BLaER1 treated with 17β-estradiol and CSF1 and Interleukin-3, amounts not matched to agents 10 nM and 100 nM (cell line): ENCODE measurements at regions not wholly inside any gene's neighbourhood (a gene's known extent, or its start where the extent isn't known, plus 50 kb on each side); places are given as distances from the start of the nearest gene placed in this dataset.

ENCODE experiments used
- H3K27ac ChIP-seq, 11 experiments: shearing (Covaris generic); formaldehyde crosslinking; 2 replicates each; pipeline ENCODE4 v1.8.1; 2022
- H3K27me3 ChIP-seq, 11 experiments: shearing (Covaris generic); formaldehyde crosslinking; 2 replicates each; pipeline ENCODE4 v1.8.1; 2022
- H3K36me3 ChIP-seq, 11 experiments: shearing (Covaris generic); formaldehyde crosslinking; 2 replicates each; pipeline ENCODE4 v1.8.1; 2022
- H3K4me1 ChIP-seq, 10 experiments: shearing (Covaris generic); formaldehyde crosslinking; 2 replicates each; pipeline ENCODE4 v1.8.1; 2022
- H3K4me2 ChIP-seq, 11 experiments: shearing (Covaris generic); formaldehyde crosslinking; 2 replicates each; pipeline ENCODE4 v1.8.1; 2022
- H3K4me3 ChIP-seq, 10 experiments: shearing (Covaris generic); formaldehyde crosslinking; 2 replicates each; pipeline ENCODE4 v1.8.1; 2022
- H3K9ac ChIP-seq, 11 experiments: shearing (Covaris generic); formaldehyde crosslinking; 2 replicates each; pipeline ENCODE4 v1.8.1; 2022
- H3K9me3 ChIP-seq, 11 experiments: shearing (Covaris generic); formaldehyde crosslinking; replicated peaks in 1 of 11; 2 replicates each; pipeline ENCODE4 v1.8.1; 2022
- H4K20me1 ChIP-seq, 11 experiments: shearing (Covaris generic); formaldehyde crosslinking; 2 replicates each; pipeline ENCODE4 v1.8.1; 2022
- Cebpa-rat ChIP-seq, 11 experiments: shearing (Covaris generic); IDR thresholded peaks; 2 replicates each; pipeline ENCODE4 v1.8.1; 2022

- no peak for TF ChIP-seq Cebpa-rat (IDR thresholded peaks at IDR 0.05)
- Histone ChIP-seq H3K36me3 (no peaks in the 10 kb centered on the region), H3K4me3 (no peak overlapping the region), H3K4me2 (no peak overlapping the region), H3K27me3 (no peaks in the 10 kb centered on the region), H4K20me1 (no peaks in the 10 kb centered on the region), H3K9me3 (peaks cover 0 to 9% (median 0%) of the 10 kb centered on the region in 11 experiments; a peak in 3 of 22 replicates), H3K27ac (no peak overlapping the region), H3K9ac (no peak overlapping the region), H3K4me1 (peaks cover 0 to 14% (median 2%) of the 10 kb centered on the region in 10 experiments; a peak in 5 of 20 replicates)
Observed at GRCh38 chr21:35344582-35344981, 295.5 kb upstream of the RUNX1 start.

DNA sequence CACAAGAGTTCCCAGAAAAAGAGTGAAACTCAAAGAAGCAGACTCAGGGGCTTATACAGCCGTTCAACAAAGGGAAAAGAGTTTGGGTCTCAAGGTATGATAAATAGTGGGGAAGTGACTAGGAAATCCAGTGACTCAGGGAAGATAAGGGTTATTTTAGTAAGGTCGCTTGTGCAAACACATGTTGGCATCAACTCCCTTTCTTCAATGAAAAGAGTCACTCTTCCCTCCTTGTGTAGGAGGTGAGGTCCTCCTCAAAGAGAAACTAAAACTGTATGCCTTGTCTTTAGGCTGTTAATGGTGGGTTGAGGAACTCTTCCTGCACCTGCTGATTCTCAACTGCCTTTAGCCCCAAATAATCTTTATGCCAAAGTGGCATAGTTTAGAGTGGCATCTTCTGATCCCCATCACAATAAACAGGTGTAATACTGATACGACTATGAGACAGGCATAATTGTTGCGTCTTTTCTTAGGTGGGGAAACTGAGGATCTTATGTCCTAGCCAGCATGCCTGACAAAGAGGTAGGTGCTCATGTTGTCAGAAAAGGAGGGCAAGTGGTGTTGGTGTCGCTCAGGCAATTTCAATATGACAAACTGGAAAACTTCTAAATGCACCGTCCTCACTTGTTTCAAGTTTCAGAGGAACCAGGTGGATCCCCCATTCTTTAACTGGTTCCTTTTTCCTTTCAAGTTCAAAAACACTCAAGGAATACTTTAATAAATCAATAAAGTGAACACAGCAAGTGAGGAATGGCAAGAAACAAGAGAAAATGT lies 294.1 kb upstream of the RUNX1 start:
- Histone ChIP-seq H3K27ac (no peak overlapping the region), H3K4me1 (peaks cover 0 to 14% (median 2%) of the 10 kb centered on the region in 10 experiments; a peak in 5 of 20 replicates), H3K4me3 (no peak overlapping the region), H3K9ac (no peak overlapping the region), H3K4me2 (peak overlapping the region in 2 of 11 experiments; percentile 3 to 25; a peak in 2 of 22 replicates), H4K20me1 (no peaks in the 10 kb centered on the region), H3K9me3 (peaks cover 0 to 16% (median 5%) of the 10 kb centered on the region in 11 experiments; a peak in 8 of 22 replicates), H3K36me3 (no peaks in the 10 kb centered on the region), H3K27me3 (no peaks in the 10 kb centered on the region)
- no peak for TF ChIP-seq Cebpa-rat (IDR thresholded peaks at IDR 0.05)

DNA sequence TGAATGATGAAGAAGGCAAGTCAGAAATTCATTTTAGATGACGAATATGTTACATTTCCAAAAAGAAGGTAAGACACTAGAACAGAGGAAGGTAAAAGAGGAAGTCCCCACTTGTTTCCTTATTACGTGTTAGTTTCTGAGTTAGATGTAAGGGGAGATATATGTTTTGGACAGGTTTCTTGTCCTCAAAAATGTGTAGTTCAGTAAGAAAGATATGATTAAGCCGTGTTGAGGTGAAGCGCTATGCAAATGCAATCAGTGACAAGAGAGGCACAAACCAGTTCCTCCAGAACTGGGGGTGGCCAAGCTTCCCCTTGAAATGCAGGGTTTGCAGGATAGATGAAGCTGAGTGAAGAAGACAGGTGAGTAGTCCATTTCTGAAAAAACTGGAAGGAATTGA lies 293.3 kb upstream of the RUNX1 start:
- Histone ChIP-seq H4K20me1 (no peaks in the 10 kb centered on the region), H3K4me3 (no peak overlapping the region), H3K4me2 (no peak overlapping the region), H3K9me3 (peaks cover 0 to 24% (median 5%) of the 10 kb centered on the region in 11 experiments; a peak in 12 of 22 replicates), H3K27ac (no peak overlapping the region), H3K27me3 (no peaks in the 10 kb centered on the region), H3K9ac (no peak overlapping the region), H3K36me3 (no peaks in the 10 kb centered on the region), H3K4me1 (peaks cover 0 to 14% (median 2%) of the 10 kb centered on the region in 10 experiments; a peak in 5 of 20 replicates)
- no peak for TF ChIP-seq Cebpa-rat (IDR thresholded peaks at IDR 0.05)

- H4K20me1 ChIP-seq: no peaks in the 10 kb centered on the region
- H3K36me3 ChIP-seq: no peaks in the 10 kb centered on the region
- H3K27me3 ChIP-seq: no peaks in the 10 kb centered on the region
- no peak overlapping the region for H3K4me2 ChIP-seq
- no peak overlapping the region for H3K9ac ChIP-seq
- H3K9me3 ChIP-seq: peaks cover 0 to 26% (median 14%) of the 10 kb centered on the region in 11 experiments; a peak in 15 of 22 replicates
- no peak for TF ChIP-seq Cebpa-rat (IDR thresholded peaks at IDR 0.05)
- no peak overlapping the region for H3K4me3 ChIP-seq
- peaks cover 0 to 14% (median 2%) of the 10 kb centered on the region in 10 experiments; a peak in 5 of 20 replicates for H3K4me1 ChIP-seq
- H3K27ac ChIP-seq: no peak overlapping the region
Observed at GRCh38 chr21:35340273-35340672, 291.2 kb upstream of the RUNX1 start.

DNA sequence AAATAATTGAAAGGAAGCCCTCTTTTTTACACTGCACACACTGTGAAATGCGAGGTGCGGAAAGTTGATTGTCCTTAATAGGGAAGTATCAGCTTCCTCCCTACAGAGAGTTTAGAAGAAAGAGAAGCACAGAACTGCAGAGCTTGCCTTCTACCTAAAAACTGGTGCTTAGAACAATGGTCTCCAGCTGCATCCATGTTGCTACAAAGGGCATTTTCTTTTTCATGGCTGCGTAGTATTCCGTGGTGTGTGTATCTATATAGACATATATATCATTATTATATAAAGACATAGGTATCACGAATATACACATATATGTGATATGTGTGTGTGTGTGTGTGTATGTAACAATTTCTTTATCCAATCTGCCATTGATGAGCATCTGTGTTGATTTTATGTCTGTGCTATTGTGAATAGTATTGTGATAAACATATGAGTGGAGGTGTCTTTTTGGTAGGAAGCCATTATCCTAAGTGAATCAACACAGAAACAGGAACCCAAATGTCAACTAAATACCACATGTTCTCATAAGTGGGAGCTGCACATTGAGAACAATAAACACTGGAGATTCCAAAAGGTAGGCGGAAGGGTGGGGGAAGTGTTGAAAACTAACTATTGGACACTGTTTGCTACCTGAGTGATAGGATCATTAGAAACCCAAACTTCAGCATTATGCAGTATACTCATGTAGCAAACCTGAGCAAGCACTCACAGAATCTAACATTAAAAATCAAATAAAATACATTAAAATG lies 290.0 kb upstream of the RUNX1 start:
- Histone ChIP-seq H4K20me1 (no peaks in the 10 kb centered on the region), H3K4me3 (no peak overlapping the region), H3K27me3 (no peaks in the 10 kb centered on the region), H3K36me3 (no peaks in the 10 kb centered on the region), H3K27ac (no peak overlapping the region), H3K4me1 (peaks cover 0 to 21% (median 2%) of the 10 kb centered on the region in 10 experiments; a peak in 5 of 20 replicates), H3K9ac (no peak overlapping the region), H3K4me2 (no peak overlapping the region), H3K9me3 (peaks cover 0 to 21% (median 14%) of the 10 kb centered on the region in 11 experiments; a peak in 14 of 22 replicates)
- no peak for TF ChIP-seq Cebpa-rat (IDR thresholded peaks at IDR 0.05)

DNA sequence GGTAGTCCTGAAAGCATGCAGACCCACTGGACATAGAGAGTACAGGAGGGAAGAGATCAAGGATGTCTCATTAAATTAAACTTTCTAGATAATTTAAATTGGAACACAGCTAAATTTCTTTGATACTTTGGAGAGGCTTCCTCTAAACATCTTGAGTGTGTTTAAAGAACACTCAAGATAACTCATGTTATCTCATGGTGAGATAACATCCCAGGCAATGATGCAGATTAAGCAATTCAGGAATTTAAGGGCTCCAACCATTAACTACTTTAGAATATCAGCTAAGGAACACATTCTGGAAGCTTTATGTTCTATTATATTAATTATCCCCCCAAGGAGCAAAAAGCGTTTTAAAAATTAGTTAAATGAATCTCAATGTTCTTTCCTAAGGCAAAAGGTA lies 289.2 kb upstream of the RUNX1 start:
- Histone ChIP-seq H3K9ac (no peak overlapping the region), H3K4me3 (no peak overlapping the region), H4K20me1 (no peaks in the 10 kb centered on the region), H3K4me1 (peaks cover 0 to 20% (median 2%) of the 10 kb centered on the region in 10 experiments; a peak in 5 of 20 replicates), H3K27ac (no peak overlapping the region), H3K9me3 (peaks cover 0 to 21% (median 14%) of the 10 kb centered on the region in 11 experiments; a peak in 14 of 22 replicates), H3K4me2 (no peak overlapping the region), H3K27me3 (no peaks in the 10 kb centered on the region), H3K36me3 (no peaks in the 10 kb centered on the region)
- TF ChIP-seq Cebpa-rat (IDR thresholded peaks at IDR 0.05): no peak

GRCh38 chr21:35337573-35337972 lies 288.5 kb upstream of the RUNX1 start:
- peak in 1 of 11 experiments; percentile 53; a peak in 2 of 22 replicates for TF ChIP-seq Cebpa-rat (IDR thresholded peaks at IDR 0.05)
- no peak overlapping the region for H3K4me2 ChIP-seq
- no peak overlapping the region for H3K4me3 ChIP-seq
- peaks cover 0 to 21% (median 14%) of the 10 kb centered on the region in 11 experiments; a peak in 14 of 22 replicates for H3K9me3 ChIP-seq
- peaks cover 0 to 13% (median 0%) of the 10 kb centered on the region in 10 experiments; a peak in 4 of 20 replicates for H3K4me1 ChIP-seq
- H3K27me3 ChIP-seq: no peaks in the 10 kb centered on the region
- no peaks in the 10 kb centered on the region for H4K20me1 ChIP-seq
- no peak overlapping the region for H3K27ac ChIP-seq
- H3K36me3 ChIP-seq: no peaks in the 10 kb centered on the region
- H3K9ac ChIP-seq: no peak overlapping the region

GRCh38 chr21:35336534-35336933 lies 287.4 kb upstream of the RUNX1 start:
- H4K20me1 ChIP-seq: no peaks in the 10 kb centered on the region
- H3K9me3 ChIP-seq: peaks cover 0 to 21% (median 14%) of the 10 kb centered on the region in 11 experiments; a peak in 14 of 22 replicates
- TF ChIP-seq Cebpa-rat (IDR thresholded peaks at IDR 0.05): no peak
- no peak overlapping the region for H3K4me2 ChIP-seq
- peaks cover 0 to 8% (median 0%) of the 10 kb centered on the region in 10 experiments; a peak in 2 of 20 replicates for H3K4me1 ChIP-seq
- no peak overlapping the region for H3K27ac ChIP-seq
- H3K27me3 ChIP-seq: no peaks in the 10 kb centered on the region
- no peak overlapping the region for H3K4me3 ChIP-seq
- H3K36me3 ChIP-seq: no peaks in the 10 kb centered on the region
- H3K9ac ChIP-seq: no peak overlapping the region

DNA sequence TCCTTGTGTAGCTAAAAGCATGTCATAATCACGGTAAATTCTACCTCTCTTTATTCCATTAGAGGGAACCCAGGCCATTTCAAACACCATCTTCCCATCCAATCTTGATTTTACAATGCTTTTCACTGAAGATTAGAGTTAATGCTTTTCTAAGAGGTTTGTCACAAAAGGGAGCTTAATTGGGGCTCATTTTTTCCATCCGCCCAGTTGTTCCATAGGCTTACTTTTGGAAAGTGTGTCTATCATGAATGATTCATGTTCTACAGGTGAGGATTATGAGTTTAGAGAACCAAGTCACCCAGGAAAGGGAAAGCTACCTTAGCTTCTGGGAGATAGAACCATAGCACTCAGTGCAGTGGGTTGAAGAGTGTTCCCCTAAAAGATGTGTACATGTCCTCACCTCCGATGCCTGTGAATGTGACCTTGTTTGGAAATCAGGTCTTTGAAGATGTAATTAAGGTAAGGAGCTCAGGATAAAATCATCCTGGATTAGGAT lies 286.9 kb upstream of the RUNX1 start:
- Histone ChIP-seq H3K27ac (no peak overlapping the region), H3K4me2 (no peak overlapping the region), H3K27me3 (no peaks in the 10 kb centered on the region), H3K9ac (no peak overlapping the region), H4K20me1 (no peaks in the 10 kb centered on the region), H3K36me3 (no peaks in the 10 kb centered on the region), H3K9me3 (peaks cover 0 to 21% (median 14%) of the 10 kb centered on the region in 11 experiments; a peak in 14 of 22 replicates), H3K4me3 (no peak overlapping the region), H3K4me1 (peaks cover 0 to 8% (median 0%) of the 10 kb centered on the region in 10 experiments; a peak in 2 of 20 replicates)
- TF ChIP-seq Cebpa-rat (IDR thresholded peaks at IDR 0.05): no peak
